SU-DHL-6 (cell line): ENCODE measurements at regions not wholly inside any gene's neighbourhood (a gene's known extent, or its start where the extent isn't known, plus 50 kb on each side); places are given as distances from the start of the nearest gene placed in this dataset.

Experiments used
- EZH2phosphoT487 ChIP-seq: fragments of 200-600 bp; sonication (generic), shearing (Covaris generic); conservative IDR thresholded peaks from 2 replicates; pipeline ENCODE4 v1.6.1; 2018; ENCODE audit warnings: mild to moderate bottlenecking, antibody characterized with exemption, low read length, moderate library complexity, mixed read lengths
- TF ChIP-seq, protein P1 (sequence below): fragments of 200-600 bp; sonication (generic); IDR thresholded peaks from one replicate; pipeline ENCODE4 v1.5.1; 2017; ENCODE audit warnings: antibody characterized with exemption, mild to moderate bottlenecking, low read length, moderate library complexity; ENCODE audit not compliant: insufficient read depth, poor library complexity, severe bottlenecking

DNA sequence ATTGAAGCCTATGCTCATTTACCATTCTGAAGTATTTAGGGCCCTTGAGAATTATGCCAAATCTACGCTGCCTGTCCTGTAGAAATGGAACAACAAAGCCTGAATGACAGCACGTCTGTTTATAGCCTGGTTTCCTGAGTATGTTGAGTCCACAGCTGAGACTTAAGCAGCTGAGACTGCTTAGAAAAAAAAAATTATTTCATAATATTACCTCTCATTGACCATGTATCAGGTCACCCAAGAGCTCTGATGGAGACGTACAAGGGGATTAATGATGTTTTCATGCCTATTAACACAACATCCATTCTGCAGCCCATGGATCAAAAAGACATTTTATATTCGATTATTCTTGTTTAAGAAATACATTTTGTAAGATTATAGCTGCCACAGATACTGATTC is 387.2 kb upstream of the NCAM2 start:
- TF ChIP-seq, protein P1, sequence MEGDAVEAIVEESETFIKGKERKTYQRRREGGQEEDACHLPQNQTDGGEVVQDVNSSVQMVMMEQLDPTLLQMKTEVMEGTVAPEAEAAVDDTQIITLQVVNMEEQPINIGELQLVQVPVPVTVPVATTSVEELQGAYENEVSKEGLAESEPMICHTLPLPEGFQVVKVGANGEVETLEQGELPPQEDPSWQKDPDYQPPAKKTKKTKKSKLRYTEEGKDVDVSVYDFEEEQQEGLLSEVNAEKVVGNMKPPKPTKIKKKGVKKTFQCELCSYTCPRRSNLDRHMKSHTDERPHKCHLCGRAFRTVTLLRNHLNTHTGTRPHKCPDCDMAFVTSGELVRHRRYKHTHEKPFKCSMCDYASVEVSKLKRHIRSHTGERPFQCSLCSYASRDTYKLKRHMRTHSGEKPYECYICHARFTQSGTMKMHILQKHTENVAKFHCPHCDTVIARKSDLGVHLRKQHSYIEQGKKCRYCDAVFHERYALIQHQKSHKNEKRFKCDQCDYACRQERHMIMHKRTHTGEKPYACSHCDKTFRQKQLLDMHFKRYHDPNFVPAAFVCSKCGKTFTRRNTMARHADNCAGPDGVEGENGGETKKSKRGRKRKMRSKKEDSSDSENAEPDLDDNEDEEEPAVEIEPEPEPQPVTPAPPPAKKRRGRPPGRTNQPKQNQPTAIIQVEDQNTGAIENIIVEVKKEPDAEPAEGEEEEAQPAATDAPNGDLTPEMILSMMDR: no peak
- TF ChIP-seq EZH2phosphoT487: no peak
